GM21529 (cell line): ENCODE measurements at regions not wholly inside any gene's neighbourhood (a gene's known extent, or its start where the extent isn't known, plus 50 kb on each side); places are given as distances from the start of the nearest gene placed in this dataset.

ENCODE experiments used
- ATAC-seq: cut with Tn5 transposase; IDR thresholded peaks from one replicate; pipeline ENCODE4 v1.9.1; 2021; ENCODE audit not compliant: unreplicated experiment

GRCh38 chr1:87437663-87438295 lies 109.1 kb downstream of the LMO4 start:
- ATAC-seq = peak; percentile 79

GRCh38 chr1:87439821-87440220 lies 111.1 kb downstream of the LMO4 start:
- ATAC-seq = no peak

GRCh38 chr1:87449348-87449963 lies 120.8 kb downstream of the LMO4 start:
- peak; percentile 81 for ATAC-seq

- ATAC-seq = peak; percentile 0
These were observed 121.5 kb downstream of the LMO4 start for GRCh38 chr1:87450136-87450535.

GRCh38 chr1:87450615-87451209 lies 122.0 kb downstream of the LMO4 start:
- peak; percentile 25 for ATAC-seq

- ATAC-seq = no peak
These were observed 122.7 kb downstream of the LMO4 start for GRCh38 chr1:87451229-87451920.

GRCh38 chr1:87452648-87453047 lies 124.0 kb downstream of the LMO4 start:
- no peak for ATAC-seq

- ATAC-seq = no peak
These were observed 128.7 kb downstream of the LMO4 start for GRCh38 chr1:87457408-87457807.

GRCh38 chr1:87462894-87463293 lies 134.2 kb downstream of the LMO4 start:
- ATAC-seq = peak; percentile 36

GRCh38 chr1:87464022-87464490 lies 135.4 kb downstream of the LMO4 start:
- ATAC-seq = peak; percentile 83

GRCh38 chr1:87466621-87467020 lies 137.9 kb downstream of the LMO4 start:
- ATAC-seq = no peak

GRCh38 chr1:87472716-87473115 lies 144.0 kb downstream of the LMO4 start:
- no peak for ATAC-seq

- no peak for ATAC-seq
These were observed 144.6 kb downstream of the LMO4 start for GRCh38 chr1:87473203-87473661.

- ATAC-seq = no peak
These were observed 145.4 kb downstream of the LMO4 start for GRCh38 chr1:87474098-87474497.

- no peak for ATAC-seq
These were observed 149.6 kb downstream of the LMO4 start for GRCh38 chr1:87478231-87478630.

GRCh38 chr1:87495147-87495546 lies 166.5 kb downstream of the LMO4 start:
- ATAC-seq = no peak

- ATAC-seq = no peak
These were observed 167.2 kb downstream of the LMO4 start for GRCh38 chr1:87495870-87496269.

GRCh38 chr1:87497380-87498203 lies 168.9 kb downstream of the LMO4 start:
- no peak for ATAC-seq

- ATAC-seq = no peak
These were observed 173.1 kb downstream of the LMO4 start for GRCh38 chr1:87501738-87502137.

GRCh38 chr1:87505391-87505983 lies 176.8 kb downstream of the LMO4 start:
- ATAC-seq = no peak
